Hematopoietic multipotent progenitor cell treated with erythropoietin and hydrocortisone succinate and interleukin-3 and kit ligand, for 8 days (in vitro differentiated cells): ENCODE measurements at regions not wholly inside any gene's neighbourhood (a gene's known extent, or its start where the extent isn't known, plus 50 kb on each side); places are given as distances from the start of the nearest gene placed in this dataset.

Experiments used
- DNase-seq: peaks from one replicate; pipeline ENCODE4 v3.0.0-alpha.2; 2015

DNA sequence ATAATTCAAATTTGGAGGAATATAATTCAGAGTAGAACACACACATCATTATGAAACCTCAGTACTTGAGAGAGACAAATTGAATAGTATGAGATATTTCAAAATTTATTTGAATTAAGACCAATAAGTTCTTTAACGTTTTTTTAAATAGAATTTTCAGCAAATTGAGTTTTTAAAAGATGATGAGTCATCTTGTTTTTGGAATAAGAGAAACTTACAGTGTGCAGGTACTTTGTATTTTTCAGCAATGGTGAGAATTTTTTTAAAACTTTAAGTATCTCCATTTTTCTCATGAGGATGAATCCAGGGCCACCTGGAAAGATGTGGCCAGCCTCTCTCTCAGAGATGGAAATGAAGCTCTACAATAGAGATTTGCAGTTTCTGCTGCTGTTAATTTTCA is 1015.0 kb upstream of the TENM4 start:
- DNase-seq, result no peak

DNA sequence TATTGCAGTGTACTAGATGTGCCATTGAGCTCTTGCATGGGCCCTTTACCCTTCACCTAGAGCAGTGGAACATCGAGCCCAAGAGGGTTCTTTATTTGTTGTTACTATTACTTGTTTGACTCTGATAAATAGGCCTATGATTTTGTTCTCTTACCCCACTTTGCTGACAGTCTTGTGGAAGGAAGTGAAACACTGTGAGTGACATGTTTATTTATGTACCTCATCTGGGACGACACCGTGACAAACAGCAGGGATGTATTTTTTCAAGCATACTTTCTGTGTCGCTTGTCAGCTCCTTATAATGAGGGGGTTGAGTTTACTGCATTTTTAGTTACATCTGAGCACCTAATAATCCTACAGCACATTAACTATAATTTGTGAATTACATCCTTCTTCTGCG is 1010.3 kb upstream of the TENM4 start:
- DNase-seq, result no peak

DNA sequence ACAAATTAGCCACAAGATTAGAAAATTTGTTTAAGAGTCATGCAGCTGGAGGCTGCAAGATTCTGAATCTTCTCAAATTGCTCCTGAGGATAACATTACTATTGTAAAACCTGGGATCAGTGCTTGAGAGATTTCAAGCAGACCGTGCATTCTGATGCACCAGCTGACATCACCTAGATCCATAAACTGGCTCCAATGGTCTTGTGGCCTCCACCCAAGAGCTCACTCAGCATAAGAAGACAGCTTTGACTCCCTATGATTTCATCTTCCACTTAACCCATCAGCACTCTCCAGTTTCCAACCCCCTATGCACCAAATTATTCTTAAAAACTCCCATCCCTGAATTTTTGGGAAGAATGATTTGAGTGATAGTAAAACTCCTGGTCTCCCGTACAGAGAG is 1007.9 kb upstream of the TENM4 start:
- no peak for DNase-seq

DNA sequence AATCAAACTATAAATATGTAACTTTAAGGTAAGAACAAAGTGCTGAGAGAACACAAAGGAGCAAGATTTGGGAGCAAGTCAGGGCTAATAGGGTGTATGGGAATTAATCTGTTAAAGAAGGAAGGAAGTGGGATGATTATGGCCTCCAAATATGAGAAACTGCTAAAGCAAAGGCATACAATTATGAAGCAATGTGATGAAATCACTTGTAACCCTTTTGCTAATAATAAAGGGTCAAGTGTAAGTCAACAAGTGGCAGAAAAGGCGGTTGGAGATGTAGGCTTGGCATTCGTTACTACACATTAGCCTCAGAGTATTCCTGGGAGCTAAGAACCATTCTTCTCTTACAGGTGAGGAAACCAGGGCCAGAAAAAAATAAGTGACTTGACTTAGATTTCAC is 1002.3 kb upstream of the TENM4 start:
- no peak for DNase-seq

DNA sequence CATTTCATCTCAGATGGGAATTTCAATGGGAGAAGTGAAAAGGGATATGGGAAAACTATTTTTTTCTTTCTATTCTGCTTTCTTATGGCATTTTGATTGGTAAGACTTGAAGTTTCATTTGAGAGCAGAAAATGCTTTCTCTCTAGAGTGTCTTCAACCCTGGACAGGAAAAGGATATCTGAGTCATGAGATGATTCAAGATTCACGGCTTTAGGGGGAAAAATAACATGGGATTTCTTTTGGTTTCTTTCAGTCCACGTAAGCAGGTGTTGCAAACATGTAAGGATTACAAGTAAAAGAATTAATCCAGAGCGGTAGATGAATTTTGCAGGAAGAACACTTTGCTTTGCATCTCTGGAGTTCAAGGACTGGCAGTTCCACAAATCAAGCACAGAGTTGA is 1001.0 kb upstream of the TENM4 start:
- DNase-seq, result no peak

DNA sequence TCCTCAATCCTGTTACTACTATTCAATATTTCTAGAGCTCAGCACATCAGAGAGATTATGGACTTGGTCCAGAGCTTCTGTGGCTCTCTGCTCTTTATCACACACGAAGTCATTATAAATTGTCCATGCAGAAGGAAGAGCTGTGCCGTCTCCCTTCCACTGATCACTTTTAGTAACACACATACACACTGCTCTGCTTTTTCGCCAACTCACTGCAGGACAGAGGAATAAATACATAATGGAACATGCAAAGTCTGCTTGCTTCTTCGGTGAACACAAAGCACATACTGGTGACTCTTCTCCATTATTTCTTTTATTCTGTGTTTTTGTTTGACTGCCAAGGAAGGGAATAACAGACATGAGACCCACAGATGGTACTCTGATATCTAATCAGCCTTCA is 1000.0 kb upstream of the TENM4 start:
- no peak for DNase-seq

DNA sequence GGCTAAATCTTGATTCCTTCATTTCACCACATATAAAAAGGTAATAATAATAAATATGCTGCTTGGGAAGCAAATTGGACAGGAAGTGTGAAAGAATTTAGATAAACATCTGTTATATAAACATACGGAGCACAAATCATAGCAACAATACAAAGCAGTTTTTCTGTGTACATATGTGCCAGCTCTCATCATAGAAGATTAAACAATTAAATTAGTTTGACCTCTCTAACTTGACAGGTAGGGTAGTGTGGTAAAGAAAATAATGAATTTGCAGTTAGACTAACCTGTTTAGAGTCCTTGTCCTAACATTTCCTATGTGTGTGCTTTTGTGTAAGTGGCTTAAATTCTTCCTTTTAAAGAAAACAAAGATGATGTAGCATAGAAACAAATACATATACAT is 995.7 kb upstream of the TENM4 start:
- no peak for DNase-seq

DNA sequence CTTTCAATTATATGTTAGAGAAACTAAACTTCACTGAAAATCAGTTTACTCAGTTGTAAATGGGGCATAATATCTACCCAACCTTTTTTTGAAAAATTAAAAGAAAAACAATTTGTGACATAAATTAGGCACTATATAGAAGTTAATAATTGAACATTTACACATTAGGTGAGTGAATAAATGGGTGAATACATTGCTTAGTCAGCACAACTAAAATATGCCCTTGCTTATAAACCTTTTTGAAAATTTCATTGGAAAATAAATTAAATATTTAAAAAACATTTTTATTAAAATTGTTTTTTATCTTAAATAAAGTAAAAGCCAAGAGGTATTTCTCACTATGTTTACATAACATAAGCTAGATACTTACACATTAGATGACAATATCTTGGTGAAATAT is 994.5 kb upstream of the TENM4 start:
- DNase-seq, result no peak

DNA sequence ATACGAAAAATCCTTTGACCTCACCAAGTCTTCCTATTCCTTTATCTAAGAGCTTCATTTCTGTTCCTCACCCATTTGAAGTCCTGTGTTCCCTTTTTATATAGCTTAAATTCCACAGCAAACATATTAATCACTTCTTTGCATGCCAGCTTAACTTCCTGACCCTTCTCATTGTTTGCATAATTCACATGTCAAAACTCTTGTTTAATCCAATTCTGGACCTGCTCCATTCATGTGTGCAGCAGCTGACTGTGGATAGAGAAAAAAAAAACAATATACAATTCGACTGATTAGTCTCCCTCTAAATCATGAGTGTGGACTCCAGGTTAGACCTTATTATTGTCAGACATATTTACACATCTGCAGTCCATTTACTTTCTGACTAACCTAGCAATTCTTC is 991.2 kb upstream of the TENM4 start:
- DNase-seq, result no peak

DNA sequence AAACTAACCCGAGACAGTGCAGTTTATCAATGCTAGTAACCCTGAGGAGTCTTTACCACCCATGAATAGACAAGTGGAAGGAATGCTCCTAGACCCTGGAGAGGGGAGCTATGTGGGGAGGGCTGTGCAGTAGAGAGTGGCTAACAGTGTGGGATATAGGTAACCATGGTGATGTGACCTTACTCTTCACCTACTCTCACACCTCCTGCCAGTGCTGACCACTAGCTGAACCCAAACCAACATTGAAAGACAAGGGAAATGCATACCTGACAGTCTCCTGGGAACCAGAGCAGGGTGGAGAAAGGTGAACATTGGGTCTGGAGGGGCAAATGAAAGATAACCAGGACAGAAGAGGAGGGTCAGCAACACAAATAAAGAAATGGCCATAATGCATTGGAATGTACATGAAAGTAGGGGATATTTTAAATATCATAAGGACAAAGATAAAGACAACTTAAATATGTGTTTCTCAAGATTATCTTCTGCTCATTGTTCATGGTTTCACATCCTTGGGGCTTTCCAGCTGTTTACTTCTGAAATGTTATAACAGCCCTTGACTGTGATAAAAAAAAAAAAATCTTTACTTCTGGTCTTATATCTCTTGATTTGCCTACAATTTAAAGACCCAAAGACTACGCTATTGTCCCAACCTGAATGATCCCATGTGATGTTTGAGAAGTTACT is 983.3 kb upstream of the TENM4 start:
- no peak for DNase-seq

DNA sequence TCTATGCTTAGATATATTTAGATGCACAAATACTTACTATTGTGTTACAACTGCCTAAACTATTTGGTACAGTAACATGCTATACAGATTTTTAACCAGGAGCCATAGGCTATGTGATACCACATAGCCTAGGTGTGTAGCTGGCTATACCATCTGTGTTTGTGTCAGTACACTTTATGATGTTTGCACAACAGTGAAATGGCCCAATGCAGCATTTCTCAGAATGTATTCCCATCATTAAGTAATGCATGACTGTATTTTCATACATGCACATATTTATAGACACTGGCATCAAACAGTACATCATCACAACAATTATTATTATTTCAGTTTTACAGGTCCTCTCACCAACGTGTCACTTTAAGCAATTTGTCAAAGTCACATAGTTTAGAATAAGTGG is 979.5 kb upstream of the TENM4 start:
- no peak for DNase-seq

DNA sequence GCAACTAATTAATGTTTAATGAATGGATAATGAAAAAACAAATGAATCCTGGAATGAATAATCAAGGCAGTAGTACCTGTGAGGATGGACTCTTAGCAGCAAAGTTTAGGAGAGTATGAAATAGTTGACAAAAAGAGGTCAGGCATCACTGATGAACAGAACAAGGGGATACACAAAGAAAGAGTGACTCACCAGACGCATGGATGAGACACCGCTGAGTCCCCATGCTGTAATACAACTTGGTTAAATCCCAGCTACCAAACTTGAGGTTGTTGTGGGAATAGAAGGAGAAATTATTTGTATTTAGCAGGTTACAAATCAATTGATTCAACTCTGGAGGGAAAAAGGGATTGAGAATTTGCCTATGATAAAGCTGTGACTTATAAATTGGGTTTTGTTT is 976.9 kb upstream of the TENM4 start:
- DNase-seq, result no peak

DNA sequence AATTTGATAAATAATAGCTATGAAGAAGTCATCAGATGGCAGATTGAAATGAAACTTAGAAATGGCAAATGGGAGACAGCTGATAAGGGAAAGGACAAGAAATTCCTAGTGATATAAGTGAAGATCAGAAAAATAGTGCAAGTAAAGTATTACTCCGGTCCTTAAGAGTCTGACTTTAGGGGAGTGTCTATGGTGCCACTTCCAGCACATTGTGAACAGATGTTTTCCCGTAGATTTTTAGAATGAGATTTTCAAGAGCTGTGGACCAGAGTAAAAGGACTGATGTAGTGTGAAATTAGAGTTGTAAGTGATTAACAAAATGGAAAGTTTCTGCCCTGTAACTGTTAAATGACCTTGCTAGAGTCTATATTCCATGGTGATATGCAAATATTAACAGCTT is 974.8 kb upstream of the TENM4 start:
- no peak for DNase-seq

DNA sequence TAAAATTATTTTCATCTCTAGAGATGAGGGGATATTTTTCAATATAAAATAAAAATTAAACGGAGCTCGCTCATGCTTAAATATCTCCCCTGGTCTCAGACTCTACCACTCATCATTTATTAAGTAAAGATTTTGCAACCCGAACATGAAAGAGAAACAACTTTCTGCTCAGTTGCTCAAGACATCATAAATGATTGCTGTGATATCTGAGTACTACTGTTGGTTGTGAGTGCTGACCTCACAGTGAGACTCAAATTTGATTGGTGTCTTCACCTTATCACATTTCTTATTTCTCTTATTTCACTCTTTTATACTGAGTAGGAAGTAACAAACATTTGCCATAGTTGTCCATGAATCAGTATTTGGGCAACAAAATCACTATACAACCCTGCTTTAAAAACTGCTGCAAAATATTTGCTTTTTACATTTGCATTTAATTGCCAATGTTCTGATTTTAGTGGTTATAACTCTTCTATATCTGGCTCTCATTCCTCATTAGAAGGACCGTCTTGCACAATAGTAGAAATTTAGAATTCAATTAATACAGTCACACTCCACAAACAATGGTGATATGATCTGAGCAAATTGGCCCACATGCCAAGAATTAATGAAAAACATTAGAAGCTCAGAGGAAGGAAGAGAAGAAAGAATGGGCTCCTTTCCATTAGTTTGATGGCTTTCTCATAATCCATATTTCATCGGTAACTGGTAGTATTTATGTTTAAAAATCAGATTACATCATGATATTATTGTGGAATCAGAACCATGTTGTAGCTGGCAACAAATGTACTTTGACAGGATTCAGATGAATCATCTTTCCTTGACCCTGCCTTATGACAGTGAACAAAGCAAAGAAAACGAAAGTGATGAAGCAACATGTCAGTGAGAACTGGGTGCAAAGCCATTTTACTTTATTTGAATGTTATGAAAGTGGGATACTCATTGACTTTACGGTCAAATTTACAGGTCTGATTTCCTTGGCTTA is 973.6 kb upstream of the TENM4 start:
- DNase-seq, result no peak

DNA sequence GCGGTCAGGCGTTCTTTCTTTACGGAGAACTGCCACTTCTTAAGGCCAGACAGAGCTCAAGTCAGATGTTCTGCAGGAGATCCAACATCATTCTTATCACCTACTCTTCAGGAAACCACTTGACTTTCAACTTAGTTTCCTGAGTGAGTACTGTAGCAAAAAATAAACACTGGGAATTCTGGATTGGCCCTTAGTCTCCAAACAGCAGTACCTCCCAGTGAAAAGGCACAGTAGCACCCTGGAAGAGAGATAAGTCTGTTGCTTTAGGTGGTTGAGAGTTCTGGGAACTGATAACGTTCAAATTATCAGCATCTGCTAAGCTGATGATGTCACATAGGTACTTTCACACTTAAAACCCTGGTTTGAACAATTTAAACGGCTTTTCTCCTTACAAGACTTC is 971.8 kb upstream of the TENM4 start:
- no peak for DNase-seq

DNA sequence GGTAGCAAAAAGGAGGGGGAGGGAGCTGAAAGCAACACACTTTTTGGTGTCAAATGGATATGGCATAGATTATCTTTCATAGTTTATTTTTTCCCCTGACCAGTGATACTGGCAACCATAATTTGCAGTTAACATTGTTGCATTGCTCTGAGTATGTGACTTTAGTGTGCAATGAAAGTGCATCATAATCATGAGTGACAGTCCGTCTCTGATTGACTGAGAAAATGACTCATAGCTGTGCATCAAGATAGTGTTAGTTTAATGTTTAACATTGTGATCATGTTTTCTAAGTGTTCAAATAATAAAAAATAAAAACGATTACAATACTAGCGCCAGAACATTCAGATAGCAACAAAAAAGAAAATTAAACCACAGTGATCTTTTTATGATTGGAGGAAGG is 952.4 kb upstream of the TENM4 start:
- no peak for DNase-seq

DNA sequence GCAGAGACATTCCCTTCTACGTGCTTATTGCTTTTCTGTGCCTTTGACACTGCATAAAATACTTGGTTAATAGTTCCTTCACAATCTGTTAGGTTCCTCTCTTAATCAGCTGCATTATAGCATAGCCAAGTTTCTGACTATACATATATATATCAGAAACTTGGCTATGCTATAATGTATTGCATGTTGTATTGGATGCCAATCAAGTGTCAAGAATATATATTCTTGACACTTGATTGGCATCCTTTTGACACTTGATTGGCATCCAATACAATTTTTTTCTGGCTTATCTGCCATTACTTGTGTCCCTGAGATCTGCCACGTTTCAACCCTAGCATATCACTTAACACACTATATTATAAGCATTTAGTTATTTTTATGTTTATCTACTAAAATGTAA is 949.7 kb upstream of the TENM4 start:
- DNase-seq, result no peak

DNA sequence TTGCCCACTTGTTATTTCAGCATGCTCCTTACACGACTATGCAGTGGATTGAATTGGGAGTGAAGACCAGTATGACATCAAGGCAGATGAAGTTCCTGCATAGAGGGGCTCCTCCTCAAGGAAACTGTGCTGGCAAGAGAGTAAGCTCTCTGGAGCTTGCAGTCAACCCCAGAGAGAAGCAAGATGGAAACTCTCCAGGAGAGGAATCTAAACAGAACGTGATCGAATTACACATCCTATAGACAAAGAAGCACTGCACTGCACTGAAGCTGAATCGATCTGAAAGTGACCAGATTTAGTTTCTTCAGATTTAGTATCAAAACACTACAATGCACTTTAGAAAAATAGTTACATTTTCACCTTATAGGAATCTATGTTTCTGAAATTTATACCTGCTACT is 947.7 kb upstream of the TENM4 start:
- no peak for DNase-seq

DNA sequence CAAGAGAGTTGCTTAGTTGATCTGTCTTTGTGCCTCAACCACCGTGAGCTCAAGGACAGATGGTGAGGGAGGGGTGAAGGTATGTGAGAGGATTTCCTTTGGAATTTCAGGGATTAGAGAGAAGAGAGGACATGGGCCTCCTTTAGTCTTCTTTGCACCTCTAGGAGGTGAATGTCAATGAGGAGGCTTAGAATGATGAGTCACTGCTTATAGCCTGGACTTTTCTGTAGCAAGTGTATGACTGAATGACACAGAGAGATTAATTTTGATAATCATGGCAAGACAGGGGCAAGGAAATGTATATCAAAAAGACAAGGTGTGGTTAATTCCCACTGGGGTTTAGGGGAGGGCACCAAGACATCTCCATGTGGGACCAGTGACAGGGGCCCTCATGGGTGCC is 947.3 kb upstream of the TENM4 start:
- no peak for DNase-seq

DNA sequence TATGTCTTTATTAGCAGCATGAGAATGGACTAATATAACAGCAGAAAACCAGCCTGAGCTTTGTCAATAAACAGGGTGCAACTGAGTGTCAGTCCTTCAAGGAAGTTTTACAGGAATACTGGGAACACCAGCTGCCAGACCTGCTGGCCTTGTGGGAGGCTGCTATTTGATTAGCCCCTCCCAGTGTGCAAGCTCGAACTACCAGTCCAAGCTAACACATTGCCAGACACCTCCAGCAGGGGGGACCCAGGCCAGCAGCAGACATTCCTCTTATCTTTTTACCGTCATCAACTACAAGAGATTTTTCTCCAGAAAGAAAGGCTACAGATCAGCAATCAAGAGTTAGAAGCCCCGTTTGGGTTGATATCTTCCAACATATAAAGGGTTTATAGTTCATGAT is 942.8 kb upstream of the TENM4 start:
- DNase-seq, result no peak

DNA sequence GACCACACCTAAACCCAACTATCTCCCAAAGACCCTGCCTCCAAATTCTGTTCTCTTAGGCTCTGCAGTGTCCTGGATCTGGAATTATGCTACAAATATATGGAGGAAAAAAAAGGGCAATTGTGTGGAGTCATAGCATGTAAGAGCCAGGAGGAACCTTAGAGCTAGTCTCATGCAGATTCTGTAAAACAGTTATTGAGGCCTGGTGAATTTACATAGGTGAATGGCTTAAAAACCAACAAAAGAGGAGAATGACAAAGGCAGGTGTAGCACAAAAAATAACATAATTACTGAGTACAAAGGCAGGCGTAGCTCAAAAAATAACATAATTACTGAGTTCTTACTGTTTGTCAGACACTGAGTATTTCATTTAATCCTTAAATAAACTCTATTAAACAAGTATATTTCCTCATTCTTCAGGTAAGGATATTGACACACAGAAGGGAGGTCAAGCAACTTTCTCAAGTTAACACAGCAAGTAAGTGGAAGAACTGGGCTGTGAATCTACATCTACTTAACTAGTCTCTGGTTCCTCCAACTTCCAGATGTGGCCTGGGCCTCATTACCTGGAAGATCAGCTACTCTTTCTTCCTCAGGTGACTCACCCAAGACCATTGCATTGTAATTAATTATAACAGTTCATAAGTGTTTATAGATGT is 938.9 kb upstream of the TENM4 start:
- DNase-seq, result no peak

DNA sequence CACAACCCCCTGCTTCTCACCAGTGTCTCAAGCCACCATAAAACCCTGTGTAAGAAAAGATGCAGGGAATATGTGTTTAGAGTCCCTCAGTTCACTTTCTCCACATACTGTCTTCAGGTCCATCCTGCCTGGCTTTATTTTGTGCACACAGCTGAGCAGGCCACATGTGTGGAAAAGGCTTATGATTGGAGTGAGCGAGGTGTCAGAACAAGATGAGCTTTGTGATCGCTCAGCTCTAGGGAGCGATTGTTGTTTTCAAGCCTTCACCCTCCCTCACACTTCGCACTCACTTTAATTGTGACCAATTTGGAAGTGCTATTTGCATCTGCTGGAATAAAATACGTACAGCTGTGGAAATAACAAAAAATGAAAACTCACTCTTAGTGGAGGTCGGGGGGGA is 931.1 kb upstream of the TENM4 start:
- no peak for DNase-seq

DNA sequence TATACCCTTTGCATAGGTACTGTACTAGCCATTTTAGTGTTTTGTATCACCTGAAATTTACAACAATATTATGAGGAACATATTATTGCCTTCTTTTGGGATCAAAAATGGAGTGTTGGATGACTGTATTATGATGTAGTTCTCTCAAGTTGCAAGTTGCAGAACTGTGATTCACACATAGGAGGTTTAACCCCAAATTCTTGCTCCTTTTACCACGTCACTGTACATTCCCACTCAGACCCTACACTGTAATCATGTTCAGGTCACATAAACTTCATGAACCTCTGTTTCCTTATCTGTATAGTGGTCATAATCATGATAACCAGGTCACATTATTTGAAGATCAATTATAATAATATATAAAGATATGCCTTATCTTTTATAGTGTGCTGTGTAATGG is 925.1 kb upstream of the TENM4 start:
- DNase-seq, result no peak
